Suprapubic skin (tissue), 4 donors: ENCODE measurements at regions not wholly inside any gene's neighbourhood (a gene's known extent, or its start where the extent isn't known, plus 50 kb on each side); places are given as distances from the start of the nearest gene placed in this dataset.
A peak's percentile ranks its signal among the peaks of the same experiment; 100 is the strongest.

ENCODE experiments used
- DNase-seq, 2 donors: peaks; one replicate each; pipeline ENCODE4 v3.0.0-alpha.2; 2019; ENCODE audit warnings: low spot score in 2 of 2
- H3K27ac ChIP-seq: fragments of 200-600 bp; sonication (generic); one replicate; pipeline ENCODE4 v1.5.1; 2019
- H3K27me3 ChIP-seq: fragments of 200-600 bp; sonication (generic); one replicate; pipeline ENCODE4 v1.5.1; 2019
- H3K36me3 ChIP-seq: fragments of 200-600 bp; sonication (generic); one replicate; pipeline ENCODE4 v1.5.1; 2019
- H3K4me1 ChIP-seq: fragments of 200-600 bp; sonication (generic); one replicate; pipeline ENCODE4 v1.5.1; 2019
- H3K4me3 ChIP-seq: fragments of 200-600 bp; sonication (generic); one replicate; pipeline ENCODE4 v1.5.1; 2019; ENCODE audit warnings: mild to moderate bottlenecking
- H3K9me3 ChIP-seq: fragments of 200-600 bp; sonication (generic); one replicate; pipeline ENCODE4 v1.5.1; 2019
- CTCF ChIP-seq, 2 donors: fragments of 200-600 bp in 1 of 2; fragments of 450-650 bp in 1 of 2; sonication (generic) in 1 of 2; IDR thresholded peaks; one replicate each; pipeline ENCODE4 v1.5.1; 2016 to 2019; ENCODE audit warnings: antibody characterized with exemption in 2 of 2, mild to moderate bottlenecking in 1 of 2, moderate library complexity in 1 of 2
- EP300 ChIP-seq: sonication (generic); formaldehyde crosslinking; IDR thresholded peaks from one replicate; pipeline ENCODE4 v1.6.1; 2017; ENCODE audit warnings: antibody characterized with exemption
- POLR2A ChIP-seq, 2 donors: fragments of 450-650 bp; IDR thresholded peaks; one replicate each; pipeline ENCODE4 v1.6.1; 2017; ENCODE audit warnings: antibody characterized with exemption in 2 of 2, mild to moderate bottlenecking in 2 of 2, moderate library complexity in 2 of 2
- POLR2AphosphoS5 ChIP-seq, 3 donors: sonication (generic); formaldehyde crosslinking; IDR thresholded peaks; one replicate each; pipeline ENCODE4 v1.6.1; 2017; ENCODE audit warnings: antibody characterized with exemption in 3 of 3
- WGBS: methylation state at CpG from one replicate; pipeline ENCODE4 v1.1.5; 2018; 5-methylcytosine and 5-hydroxymethylcytosine counted together

- WGBS = 21% methylated on average over 29 of the region's 29 CpGs
- no peaks in the 10 kb centered on the region for H3K9me3 ChIP-seq
- H3K36me3 ChIP-seq = no peaks in the 10 kb centered on the region
- H3K4me1 ChIP-seq = peaks cover 32% of the 10 kb centered on the region
- peak overlapping the region; percentile 74 for H3K27ac ChIP-seq
- no peak for DNase-seq
- TF ChIP-seq POLR2A (IDR thresholded peaks at IDR 0.05) (no peak), CTCF (IDR thresholded peaks at IDR 0.05) (no peak), EP300 (no peak), POLR2AphosphoS5 (IDR thresholded peaks at IDR 0.05) (no peak)
- peak overlapping the region; percentile 83 for H3K4me3 ChIP-seq
- H3K27me3 ChIP-seq = peaks cover 15% of the 10 kb centered on the region
Measured at GRCh38 chr18:5627776-5628511, 84.1 kb upstream of the EPB41L3 start.

GRCh38 chr18:5626130-5626880, 82.5 kb upstream of the EPB41L3 start:
- no peaks in the 10 kb centered on the region for H3K36me3 ChIP-seq
- TF ChIP-seq EP300 (no peak), POLR2A (IDR thresholded peaks at IDR 0.05) (no peak), CTCF (IDR thresholded peaks at IDR 0.05) (no peak), POLR2AphosphoS5 (IDR thresholded peaks at IDR 0.05) (no peak)
- DNase-seq = no peak
- H3K9me3 ChIP-seq = no peaks in the 10 kb centered on the region
- 93% methylated on average over 2 of the region's 2 CpGs for WGBS
- peaks cover 15% of the 10 kb centered on the region for H3K27me3 ChIP-seq
- no peak overlapping the region for H3K4me3 ChIP-seq
- peaks cover 32% of the 10 kb centered on the region for H3K4me1 ChIP-seq
- H3K27ac ChIP-seq = no peak overlapping the region

DNA sequence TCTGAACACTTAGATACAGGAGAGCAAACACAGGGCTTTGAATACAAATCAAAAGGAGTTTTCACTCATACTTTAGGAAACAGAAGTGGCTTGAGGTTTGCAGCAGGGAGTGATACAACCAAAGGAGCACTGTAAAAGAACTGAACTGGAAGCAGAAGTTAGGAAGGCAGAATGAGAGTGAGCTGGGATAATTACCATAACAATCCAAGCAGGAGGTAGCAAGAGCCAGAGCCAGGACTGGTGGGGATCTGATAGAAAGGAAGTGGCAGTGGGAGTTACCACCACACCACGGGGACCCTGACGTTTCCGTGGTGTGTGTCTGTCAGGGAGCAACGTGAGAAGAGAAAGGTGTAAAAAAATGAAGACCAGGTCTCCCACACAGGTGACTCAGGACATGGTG, 81.3 kb upstream of the EPB41L3 start:
- Histone ChIP-seq H3K4me1 (peaks cover 19% of the 10 kb centered on the region), H3K9me3 (no peaks in the 10 kb centered on the region), H3K36me3 (no peaks in the 10 kb centered on the region), H3K27me3 (peaks cover 15% of the 10 kb centered on the region), H3K4me3 (no peak overlapping the region), H3K27ac (no peak overlapping the region)
- DNase-seq = no peak
- no peak for TF ChIP-seq CTCF (IDR thresholded peaks at IDR 0.05)
- no peak for TF ChIP-seq EP300
- no peak for TF ChIP-seq POLR2AphosphoS5 (IDR thresholded peaks at IDR 0.05)
- TF ChIP-seq POLR2A (IDR thresholded peaks at IDR 0.05) = no peak
- 62% methylated on average over 4 of the region's 4 CpGs for WGBS

- DNase-seq = no peak
- TF ChIP-seq POLR2AphosphoS5 (IDR thresholded peaks at IDR 0.05) (no peak), CTCF (IDR thresholded peaks at IDR 0.05) (no peak), POLR2A (IDR thresholded peaks at IDR 0.05) (no peak), EP300 (no peak)
- Histone ChIP-seq H3K27ac (no peak overlapping the region), H3K27me3 (peaks cover 2% of the 10 kb centered on the region), H3K36me3 (no peaks in the 10 kb centered on the region), H3K4me1 (peaks cover 2% of the 10 kb centered on the region), H3K9me3 (no peaks in the 10 kb centered on the region), H3K4me3 (no peak overlapping the region)
- 91% methylated on average over 4 of the region's 4 CpGs for whole genome bisulfite sequencing
Measured at GRCh38 chr18:5622905-5623304, 79.1 kb upstream of the EPB41L3 start.

- Histone ChIP-seq H3K9me3 (no peaks in the 10 kb centered on the region), H3K27me3 (no peaks in the 10 kb centered on the region), H3K36me3 (no peaks in the 10 kb centered on the region), H3K4me3 (no peak overlapping the region), H3K27ac (no peak overlapping the region), H3K4me1 (no peaks in the 10 kb centered on the region)
- 47% methylated on average over 3 of the region's 3 CpGs for WGBS
- no peak for DNase-seq
- TF ChIP-seq POLR2AphosphoS5 (IDR thresholded peaks at IDR 0.05) (no peak), EP300 (no peak), CTCF (IDR thresholded peaks at IDR 0.05) (no peak), POLR2A (IDR thresholded peaks at IDR 0.05) (no peak)
Measured at GRCh38 chr18:5620289-5620688, 76.5 kb upstream of the EPB41L3 start.
